GM21619 (cell line): ENCODE measurements at regions not wholly inside any gene's neighbourhood (a gene's known extent, or its start where the extent isn't known, plus 50 kb on each side); places are given as distances from the start of the nearest gene placed in this dataset.

Experiments used
- ATAC-seq: cut with Tn5 transposase; IDR thresholded peaks from one replicate; pipeline ENCODE4 v1.9.1; 2021; ENCODE audit not compliant: unreplicated experiment

GRCh38 chr7:33750177-33750576, 155.2 kb upstream of the BMPER start:
- ATAC-seq: peak; percentile 87

GRCh38 chr7:33751443-33751842, 153.9 kb upstream of the BMPER start:
- no peak for ATAC-seq

- no peak for ATAC-seq
These were observed 151.3 kb upstream of the BMPER start for GRCh38 chr7:33753881-33754525.

GRCh38 chr7:33754933-33755928, 150.1 kb upstream of the BMPER start:
- ATAC-seq: no peak

GRCh38 chr7:33757050-33757449, 148.3 kb upstream of the BMPER start:
- no peak for ATAC-seq

DNA sequence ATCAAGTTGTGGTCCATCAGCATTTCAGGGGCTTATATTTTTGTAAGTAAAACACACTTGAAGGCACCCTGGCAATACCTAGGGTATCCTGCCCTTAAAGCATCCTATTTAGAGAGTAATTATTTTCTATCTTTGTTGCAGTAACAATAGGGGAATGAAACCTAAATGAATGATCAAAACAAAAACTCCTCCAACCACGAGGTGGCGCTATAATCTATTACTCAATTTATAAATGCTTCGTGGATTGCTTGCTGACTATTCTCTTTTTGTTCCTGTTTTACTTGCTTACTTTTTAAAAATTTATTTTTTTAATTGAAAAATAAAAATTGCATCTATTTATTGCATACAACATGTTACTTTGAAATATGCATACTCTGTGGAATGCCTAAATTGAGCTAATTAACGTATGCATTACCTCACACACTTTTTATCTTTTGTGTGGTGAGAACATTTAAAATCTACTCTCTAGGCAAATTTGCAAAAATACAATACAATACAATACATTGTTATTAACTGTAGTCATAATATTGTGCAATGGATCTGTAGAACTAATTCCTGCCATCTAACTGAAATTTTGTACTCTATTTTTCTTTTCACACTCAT, 147.7 kb upstream of the BMPER start:
- no peak for ATAC-seq

DNA sequence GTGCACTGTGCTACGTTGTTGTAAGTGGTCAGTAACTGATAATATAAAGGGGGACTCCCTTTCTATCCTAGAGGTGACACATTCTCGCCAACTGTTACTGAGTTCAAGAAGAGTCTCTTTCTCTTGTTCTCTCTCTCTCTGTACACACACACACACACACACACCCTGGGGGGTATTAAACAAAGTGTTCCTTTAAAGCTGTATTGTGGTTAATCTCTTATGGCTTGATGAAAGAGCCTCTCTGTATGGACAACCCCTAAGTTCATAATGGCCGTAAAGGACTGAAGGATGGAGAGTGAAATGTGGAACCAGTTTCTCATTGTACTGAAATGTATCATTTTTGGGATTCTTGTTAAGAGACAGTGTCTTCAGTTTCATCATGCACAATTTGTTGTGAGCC, 145.2 kb upstream of the BMPER start:
- ATAC-seq: no peak

DNA sequence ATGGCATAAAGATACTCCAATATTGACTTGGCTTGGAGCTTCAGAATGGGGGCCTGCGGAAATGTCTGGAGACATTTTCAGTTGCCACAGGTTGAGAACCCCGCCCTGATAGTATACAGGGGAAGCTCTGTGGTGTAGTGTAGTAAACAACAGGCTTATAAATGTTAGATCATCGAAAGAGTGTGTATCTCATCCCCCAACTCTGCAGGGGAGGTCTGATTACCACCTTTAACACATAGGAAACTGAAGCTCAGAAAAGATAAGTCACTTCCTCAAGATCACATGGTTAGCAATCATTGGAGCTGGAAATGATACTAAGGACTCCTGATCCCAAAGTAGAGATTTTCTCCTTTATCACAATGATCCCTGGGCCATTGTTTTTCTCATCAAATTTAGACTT, 144.5 kb upstream of the BMPER start:
- no peak for ATAC-seq

GRCh38 chr7:33761449-33762080, 143.8 kb upstream of the BMPER start:
- no peak for ATAC-seq

DNA sequence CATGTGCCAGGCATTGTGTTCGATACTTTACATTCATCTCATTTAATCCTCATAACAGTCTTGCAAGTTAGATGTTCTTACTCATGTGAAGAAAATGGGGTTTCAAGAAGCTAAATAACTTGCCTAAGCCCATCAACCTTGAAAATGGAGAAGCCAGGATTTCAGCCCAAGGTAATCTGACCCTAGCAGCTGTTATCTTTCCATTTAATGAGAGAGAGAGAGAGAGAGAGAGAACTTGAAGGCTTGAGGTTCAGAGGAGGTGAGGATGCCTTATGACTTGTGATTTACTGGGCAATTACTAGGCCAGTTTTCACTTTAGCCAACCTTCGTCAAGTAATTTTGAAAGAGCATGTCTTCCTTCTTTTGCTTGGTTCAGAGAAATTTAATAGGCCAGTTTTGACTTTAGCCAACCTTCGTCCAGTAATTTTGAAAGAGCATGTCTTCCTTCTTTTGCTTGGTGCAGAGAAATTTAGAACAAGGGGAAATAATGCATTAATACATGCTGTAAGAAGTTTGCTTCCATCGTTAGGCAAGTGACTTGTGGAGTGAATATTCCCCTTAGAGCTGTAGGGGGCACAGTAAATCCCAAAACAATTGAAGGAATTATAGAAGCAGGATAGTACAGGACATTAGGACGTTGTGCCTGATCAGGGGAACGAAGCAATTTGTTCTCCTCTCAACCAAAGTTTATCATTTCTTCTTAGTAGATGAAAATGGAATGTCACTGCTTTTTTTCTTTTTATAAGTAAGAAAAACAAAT, 143.0 kb upstream of the BMPER start:
- ATAC-seq: no peak

GRCh38 chr7:33762911-33763306, 142.4 kb upstream of the BMPER start:
- ATAC-seq: no peak

DNA sequence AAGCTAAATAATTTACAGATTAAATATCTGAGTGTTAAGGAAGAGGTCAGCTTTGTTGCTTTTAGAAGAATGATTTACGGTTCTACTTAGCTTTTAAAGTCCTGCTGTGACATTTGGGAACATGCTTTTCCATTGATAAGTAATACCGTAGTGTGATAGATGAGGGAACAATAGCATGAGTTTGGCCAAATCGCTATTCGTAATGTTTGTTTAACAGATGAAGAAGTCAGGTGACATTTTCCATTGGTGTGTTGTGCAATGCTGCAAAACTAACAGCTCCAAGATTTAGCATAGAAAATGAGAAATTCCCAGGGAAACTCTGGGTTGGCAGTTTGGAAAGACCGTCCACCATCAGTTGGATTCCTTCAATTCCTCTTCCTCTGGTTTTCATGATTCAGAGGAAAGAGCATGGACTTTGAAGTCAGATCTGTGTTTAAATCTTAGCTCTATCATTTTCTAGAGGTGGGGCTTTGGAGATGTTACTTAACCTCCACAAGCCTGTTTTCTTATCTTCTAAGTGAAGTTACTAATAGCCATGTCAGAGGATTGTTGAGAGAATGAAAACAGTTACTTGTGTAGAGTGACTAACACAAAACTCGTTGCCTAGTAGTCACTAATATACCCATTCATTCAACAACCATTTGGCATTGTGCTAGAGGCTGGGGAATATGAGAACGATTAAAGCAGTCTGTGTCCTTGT, 140.4 kb upstream of the BMPER start:
- no peak for ATAC-seq

- no peak for ATAC-seq
These were observed 138.9 kb upstream of the BMPER start for GRCh38 chr7:33766405-33766804.

DNA sequence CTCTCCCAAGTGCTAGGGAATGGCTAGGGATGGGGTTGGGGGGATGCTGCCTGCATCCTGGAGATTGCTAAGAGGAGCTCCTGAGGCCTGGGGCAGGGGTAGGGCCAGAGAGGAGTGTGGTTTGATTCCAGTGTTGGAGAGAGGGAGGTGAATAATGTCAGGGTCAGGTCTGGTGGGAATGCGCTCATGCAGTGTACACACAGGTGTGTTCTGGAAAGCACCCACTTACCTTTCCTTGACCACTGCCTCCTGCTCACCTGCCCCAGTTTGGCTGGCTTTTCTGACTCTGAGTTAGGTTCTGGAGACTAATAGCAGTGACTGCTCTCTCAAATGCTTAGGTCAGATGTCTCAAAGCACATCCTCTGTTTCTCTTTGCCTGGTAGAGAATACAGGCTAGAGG, 135.4 kb upstream of the BMPER start:
- ATAC-seq: no peak

- ATAC-seq: no peak
These were observed 134.8 kb upstream of the BMPER start for GRCh38 chr7:33770576-33770975.

- ATAC-seq: no peak
These were observed 133.9 kb upstream of the BMPER start for GRCh38 chr7:33771422-33771821.

DNA sequence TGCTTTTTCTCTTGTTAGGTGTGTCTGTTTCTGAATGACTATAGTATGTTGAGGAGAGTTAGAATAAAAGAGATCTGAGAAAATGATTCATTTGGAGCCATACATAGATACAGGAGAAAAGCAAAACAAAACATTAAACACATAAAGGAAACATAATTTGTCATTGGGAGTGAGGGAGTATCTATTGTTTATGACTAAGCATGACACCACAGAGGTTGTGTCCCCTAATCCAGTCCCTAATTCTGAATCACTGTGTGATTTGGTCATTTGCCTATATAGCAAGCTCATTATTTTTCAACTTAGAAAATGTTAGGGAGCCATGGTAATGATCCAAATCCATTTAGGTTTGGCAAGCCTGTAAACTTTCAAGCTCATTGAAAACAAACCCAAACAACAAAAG, 132.3 kb upstream of the BMPER start:
- no peak for ATAC-seq

GRCh38 chr7:33774762-33775523, 130.4 kb upstream of the BMPER start:
- ATAC-seq: no peak

- ATAC-seq: no peak
These were observed 129.5 kb upstream of the BMPER start for GRCh38 chr7:33775790-33776189.
